GM12892 (cell line): ENCODE measurements at regions not wholly inside any gene's neighbourhood (a gene's known extent, or its start where the extent isn't known, plus 50 kb on each side); places are given as distances from the start of the nearest gene placed in this dataset.
A peak's percentile ranks its signal among the peaks of the same experiment; 100 is the strongest.

Experiments used
- DNase-seq: peaks from one replicate; pipeline ENCODE4 v3.0.0; 2011; ENCODE audit not compliant: insufficient read length
- FAIRE-seq: peaks from 2 replicates; lab custom pipeline; 2011; peaks lifted over from hg19 to GRCh38; lab: Jason Lieb, UNC
- POLR2A ChIP-seq: IDR thresholded peaks from 2 replicates; pipeline ENCODE4 v1.6.1; 2011; ENCODE audit warnings: low read depth, low read length, control low read depth
- POLR2AphosphoS5 ChIP-seq: IDR thresholded peaks from 2 replicates; pipeline ENCODE4 v1.6.1; 2011; ENCODE audit warnings: low read depth, low read length, control low read depth
- TAF1 ChIP-seq: IDR thresholded peaks from 2 replicates; pipeline ENCODE4 v1.6.1; 2011; ENCODE audit warnings: low read depth, mild to moderate bottlenecking, control low read depth, low read length, borderline replicate concordance

GRCh38 chrX:40318076-40318475 lies 220.3 kb upstream of the BCOR start:
- no peak for FAIRE-seq
- TF ChIP-seq POLR2AphosphoS5: no peak
- TF ChIP-seq TAF1: no peak
- TF ChIP-seq POLR2A: no peak
- no peak for DNase-seq

- FAIRE-seq (no peak), DNase-seq (no peak)
- TF ChIP-seq POLR2AphosphoS5 (no peak), POLR2A (no peak), TAF1 (no peak)
These were observed 218.7 kb upstream of the BCOR start for GRCh38 chrX:40316502-40316901.

GRCh38 chrX:40314070-40314469 lies 216.3 kb upstream of the BCOR start:
- DNase-seq (no peak), FAIRE-seq (no peak)
- TF ChIP-seq TAF1: no peak

- no peak for FAIRE-seq
- DNase-seq: no peak
- TF ChIP-seq POLR2A: no peak
- no peak for TF ChIP-seq TAF1
- TF ChIP-seq POLR2AphosphoS5: no peak
These were observed 215.5 kb upstream of the BCOR start for GRCh38 chrX:40313269-40313668.

GRCh38 chrX:40310447-40310846 lies 212.7 kb upstream of the BCOR start:
- DNase-seq: no peak
- no peak for TF ChIP-seq POLR2AphosphoS5
- TF ChIP-seq POLR2A: no peak
- TF ChIP-seq TAF1: no peak
- no peak for FAIRE-seq

- FAIRE-seq (no peak), DNase-seq (no peak)
- TF ChIP-seq POLR2AphosphoS5 (no peak), POLR2A (no peak)
These were observed 212.3 kb upstream of the BCOR start for GRCh38 chrX:40310016-40310415.

DNA sequence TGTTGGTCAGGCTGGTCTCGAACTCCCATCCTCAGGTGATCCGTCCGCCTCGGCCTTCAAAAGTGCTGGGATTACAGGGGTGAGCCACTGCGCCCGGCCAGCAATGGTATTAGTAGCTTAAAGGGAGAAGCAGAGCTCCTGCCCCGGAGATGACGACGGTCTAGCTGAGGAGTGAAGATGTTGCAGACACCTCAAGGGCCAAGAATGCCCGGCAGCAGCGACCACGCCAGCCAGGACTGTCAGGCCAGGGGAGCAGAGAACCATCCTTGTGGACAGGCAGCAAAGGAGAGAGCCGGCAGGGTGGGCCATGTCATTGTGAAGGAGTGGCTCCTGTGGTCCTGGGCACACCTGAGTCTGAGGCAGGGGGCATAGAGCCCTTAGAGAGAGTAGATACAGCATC lies 210.1 kb upstream of the BCOR start:
- TF ChIP-seq POLR2A (no peak), POLR2AphosphoS5 (no peak), TAF1 (no peak)
- no peak for DNase-seq
- FAIRE-seq: no peak

GRCh38 chrX:40304115-40304514 lies 206.4 kb upstream of the BCOR start:
- FAIRE-seq: no peak
- DNase-seq: no peak
- TF ChIP-seq POLR2AphosphoS5 (no peak), TAF1 (no peak), POLR2A (no peak)

DNA sequence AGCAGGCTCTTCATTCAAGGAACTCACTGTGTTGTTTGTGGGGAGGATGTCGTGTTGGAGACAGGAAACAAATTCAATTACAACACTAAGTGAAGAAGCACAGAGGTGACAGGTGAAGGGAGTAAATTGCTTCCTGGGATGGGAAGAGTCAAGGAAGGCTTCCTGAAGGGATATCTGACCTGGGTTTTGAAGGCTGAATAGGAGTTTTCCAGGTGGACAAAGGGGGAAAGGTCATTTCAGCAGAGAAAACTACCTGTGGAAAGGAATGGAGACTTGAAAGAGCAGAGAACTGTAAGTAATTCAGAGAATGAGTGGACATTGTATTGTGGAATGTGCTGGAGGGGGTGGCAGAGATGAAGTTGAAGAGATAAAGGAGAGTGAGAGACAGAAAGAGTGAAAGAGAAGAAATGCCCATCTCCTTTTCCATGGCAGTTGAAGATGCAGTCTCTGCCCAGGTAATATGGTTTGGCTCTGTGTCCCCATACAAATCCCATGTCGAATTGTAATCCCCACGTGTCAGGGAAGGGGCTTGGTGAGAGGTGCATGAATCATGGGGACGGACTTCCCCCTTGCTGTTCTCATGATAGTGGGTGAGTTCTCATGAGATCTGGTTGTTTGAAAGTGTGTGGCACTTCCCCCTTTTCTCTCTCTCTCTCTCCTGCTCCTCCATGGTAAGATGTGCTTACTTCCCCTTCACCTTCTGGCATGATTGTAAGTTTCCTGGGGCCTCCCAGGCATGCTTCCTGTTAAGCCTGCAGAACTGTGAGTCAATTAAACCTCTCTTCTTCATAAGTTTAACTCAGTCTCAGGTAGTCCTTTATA lies 205.7 kb upstream of the BCOR start:
- DNase-seq: no peak
- peak; percentile 83 for FAIRE-seq
- TF ChIP-seq POLR2AphosphoS5 (no peak), TAF1 (no peak), POLR2A (no peak)

- FAIRE-seq: peak; percentile 89
- TF ChIP-seq POLR2A: no peak
- no peak for TF ChIP-seq POLR2AphosphoS5
- TF ChIP-seq TAF1: no peak
These were observed 202.6 kb upstream of the BCOR start for GRCh38 chrX:40300286-40300890.

DNA sequence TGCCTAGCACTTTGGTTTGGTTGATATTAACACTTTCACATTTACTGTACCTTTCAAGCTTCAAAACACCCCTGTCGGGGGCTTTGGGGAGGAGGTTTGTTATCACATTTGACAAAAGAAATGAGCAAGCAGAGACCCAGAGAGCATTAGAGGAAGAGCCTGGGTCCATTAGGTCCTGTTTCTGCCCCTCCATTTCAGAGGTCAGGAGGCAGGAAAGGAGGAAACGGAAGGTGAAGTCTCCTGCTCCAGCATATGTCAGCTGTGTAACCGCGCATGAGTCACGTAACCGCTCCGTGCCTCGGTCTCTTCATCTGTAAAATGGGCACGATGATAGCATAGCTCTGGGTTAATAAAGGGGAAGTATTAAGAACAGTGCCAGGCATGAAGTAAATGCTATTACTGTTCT lies 201.9 kb upstream of the BCOR start:
- peak; percentile 91 for FAIRE-seq
- DNase-seq: no peak
- TF ChIP-seq POLR2A (no peak; the same call in 1 of the 2 replicates), TAF1 (no peak), POLR2AphosphoS5 (no peak)

More at GRCh38 chrX:40300286-40300890, 202.6 kb upstream of the BCOR start:
- DNase-seq: peak; percentile 37

GRCh38 chrX:40298572-40299479 lies 201.1 kb upstream of the BCOR start:
- FAIRE-seq: no peak
- no peak for TF ChIP-seq POLR2A
- TF ChIP-seq TAF1: no peak
- no peak for TF ChIP-seq POLR2AphosphoS5
- no peak for DNase-seq
